ENCODE measurements at regions not wholly inside any gene's neighbourhood (a gene's known extent, or its start where the extent isn't known, plus 50 kb on each side); places are given as distances from the start of the nearest gene placed in this dataset.

DNA sequence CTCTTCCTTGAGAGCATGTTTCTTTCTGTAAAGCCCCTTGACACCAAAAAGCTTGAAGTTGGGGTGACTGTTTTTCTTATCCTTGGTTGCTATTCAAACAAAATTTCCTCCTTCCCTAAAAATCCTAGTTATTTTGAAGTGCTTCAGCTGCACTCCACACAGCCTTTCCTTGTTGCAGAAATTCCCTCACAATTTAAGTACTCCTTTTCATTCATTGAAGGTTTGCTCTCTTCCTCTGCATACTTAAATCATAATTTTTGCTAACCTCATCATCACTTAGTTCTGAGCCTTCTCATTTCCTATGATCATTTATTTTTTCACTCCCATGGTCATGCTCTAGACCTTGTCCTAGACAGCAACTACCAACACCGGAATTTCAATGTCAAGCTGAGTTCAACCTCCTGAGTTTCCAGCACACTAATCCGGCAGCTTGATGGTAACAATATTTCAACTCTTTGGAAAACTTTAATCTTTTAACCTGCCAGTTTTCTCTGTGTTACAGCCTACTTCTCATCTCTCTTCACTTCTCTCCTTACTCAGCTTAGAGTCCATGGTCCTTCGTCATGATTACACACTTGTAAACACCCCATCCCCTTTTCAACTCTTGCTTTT lies 78.7 kb upstream of the ACTBL2 start:
- DNase-seq (ENCODE audit: low read depth) = no peak
- H3K4me3 ChIP-seq (ENCODE audit: low read depth, low read length) = no peak overlapping the region
- TF ChIP-seq, protein P1, sequence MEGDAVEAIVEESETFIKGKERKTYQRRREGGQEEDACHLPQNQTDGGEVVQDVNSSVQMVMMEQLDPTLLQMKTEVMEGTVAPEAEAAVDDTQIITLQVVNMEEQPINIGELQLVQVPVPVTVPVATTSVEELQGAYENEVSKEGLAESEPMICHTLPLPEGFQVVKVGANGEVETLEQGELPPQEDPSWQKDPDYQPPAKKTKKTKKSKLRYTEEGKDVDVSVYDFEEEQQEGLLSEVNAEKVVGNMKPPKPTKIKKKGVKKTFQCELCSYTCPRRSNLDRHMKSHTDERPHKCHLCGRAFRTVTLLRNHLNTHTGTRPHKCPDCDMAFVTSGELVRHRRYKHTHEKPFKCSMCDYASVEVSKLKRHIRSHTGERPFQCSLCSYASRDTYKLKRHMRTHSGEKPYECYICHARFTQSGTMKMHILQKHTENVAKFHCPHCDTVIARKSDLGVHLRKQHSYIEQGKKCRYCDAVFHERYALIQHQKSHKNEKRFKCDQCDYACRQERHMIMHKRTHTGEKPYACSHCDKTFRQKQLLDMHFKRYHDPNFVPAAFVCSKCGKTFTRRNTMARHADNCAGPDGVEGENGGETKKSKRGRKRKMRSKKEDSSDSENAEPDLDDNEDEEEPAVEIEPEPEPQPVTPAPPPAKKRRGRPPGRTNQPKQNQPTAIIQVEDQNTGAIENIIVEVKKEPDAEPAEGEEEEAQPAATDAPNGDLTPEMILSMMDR (IDR thresholded peaks at IDR 0.05; ENCODE audit: low read depth, low read length) = no peak
- TF ChIP-seq, protein P2, sequence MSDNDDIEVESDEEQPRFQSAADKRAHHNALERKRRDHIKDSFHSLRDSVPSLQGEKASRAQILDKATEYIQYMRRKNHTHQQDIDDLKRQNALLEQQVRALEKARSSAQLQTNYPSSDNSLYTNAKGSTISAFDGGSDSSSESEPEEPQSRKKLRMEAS (IDR thresholded peaks at IDR 0.05; ENCODE audit: low read depth, low read length) = no peak
- TF ChIP-seq POLR2A (IDR thresholded peaks at IDR 0.05; ENCODE audit: extremely low read depth, insufficient read length) = no peak
- no peak for TF ChIP-seq MYC (IDR thresholded peaks at IDR 0.05; ENCODE audit: low read depth, low read length)

DNA sequence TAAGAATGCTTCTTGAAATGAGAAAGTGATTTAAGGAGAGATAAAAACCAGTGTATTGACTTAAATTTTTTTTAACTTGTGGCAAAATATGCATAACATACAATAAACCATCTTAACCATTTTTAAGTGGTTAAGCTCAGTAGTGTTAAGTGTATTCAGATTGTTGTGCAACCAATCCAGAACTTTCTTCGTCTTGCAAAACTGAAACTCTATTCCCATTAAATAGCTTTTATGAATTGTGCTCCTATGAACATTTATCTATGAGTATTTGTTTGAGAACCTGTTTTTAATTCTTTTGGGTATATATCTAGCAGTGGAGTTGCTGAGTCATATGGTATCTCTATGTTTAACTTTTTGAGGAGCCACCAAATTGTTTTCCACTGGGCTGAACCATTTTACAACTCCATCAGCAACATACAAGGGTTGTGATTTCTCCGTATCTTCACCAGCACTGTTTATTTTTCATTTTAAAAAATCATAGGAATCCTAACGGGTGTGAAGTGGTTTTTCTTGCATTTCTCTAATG lies 76.6 kb upstream of the ACTBL2 start:
- H3K4me3 ChIP-seq (ENCODE audit: low read depth, low read length) = no peak overlapping the region
- DNase-seq (ENCODE audit: low read depth) = no peak
- TF ChIP-seq POLR2A (IDR thresholded peaks at IDR 0.05; ENCODE audit: extremely low read depth, insufficient read length) = no peak
- TF ChIP-seq, protein P1 (IDR thresholded peaks at IDR 0.05; ENCODE audit: low read depth, low read length) = no peak
- TF ChIP-seq, protein P2 (IDR thresholded peaks at IDR 0.05; ENCODE audit: low read depth, low read length) = no peak
- TF ChIP-seq MYC (IDR thresholded peaks at IDR 0.05; ENCODE audit: low read depth, low read length) = no peak

DNA sequence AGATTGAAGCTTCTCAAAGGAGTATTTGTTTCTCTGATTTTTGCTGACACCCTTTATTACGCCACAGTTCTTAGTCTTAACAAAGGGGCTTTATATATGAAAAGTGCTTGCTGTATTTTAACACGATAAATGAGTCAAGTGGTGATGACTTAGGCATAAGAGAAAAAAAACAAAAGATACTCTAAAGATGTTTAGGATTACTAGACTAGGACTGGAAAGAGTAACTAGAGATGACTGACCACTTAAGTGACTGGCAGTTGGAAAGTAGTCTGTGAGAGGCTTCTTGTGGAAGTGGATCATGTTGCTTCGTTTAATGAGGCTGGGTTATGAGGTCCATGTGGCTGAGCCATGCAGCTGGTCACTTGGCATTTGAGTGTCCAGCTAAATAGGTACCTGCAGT lies 69.4 kb upstream of the ACTBL2 start:
- TF ChIP-seq, protein P1 (IDR thresholded peaks at IDR 0.05; ENCODE audit: low read depth, low read length) = no peak
- TF ChIP-seq MYC (IDR thresholded peaks at IDR 0.05; ENCODE audit: low read depth, low read length) = no peak
- no peak for DNase-seq (ENCODE audit: low read depth)
- H3K4me3 ChIP-seq (ENCODE audit: low read depth, low read length) = no peak overlapping the region

DNA sequence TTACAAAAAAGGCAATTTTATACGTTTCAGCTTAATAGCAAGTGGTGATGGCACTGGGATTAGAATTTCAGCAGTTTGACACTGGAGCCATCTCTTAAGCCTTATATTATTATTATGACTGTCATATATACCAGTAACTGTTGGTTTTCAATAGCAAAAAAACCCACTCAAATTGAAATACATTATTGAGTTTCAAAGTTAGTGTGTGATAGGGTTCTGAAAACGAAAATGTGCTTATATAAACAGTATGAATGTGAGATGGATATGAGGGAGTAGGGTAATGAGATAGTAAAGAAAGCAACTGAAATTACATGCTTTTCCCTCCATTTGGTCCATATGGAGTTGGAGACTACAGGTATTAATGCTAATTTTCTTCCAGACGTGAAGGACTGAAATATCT lies 68.6 kb upstream of the ACTBL2 start:
- DNase-seq (ENCODE audit: low read depth) = no peak
- H3K4me3 ChIP-seq (ENCODE audit: low read depth, low read length) = no peak overlapping the region
- TF ChIP-seq, protein P1 (IDR thresholded peaks at IDR 0.05; ENCODE audit: low read depth, low read length) = no peak
- TF ChIP-seq POLR2A (IDR thresholded peaks at IDR 0.05; ENCODE audit: extremely low read depth, insufficient read length) (no peak), MYC (IDR thresholded peaks at IDR 0.05; ENCODE audit: low read depth, low read length) (no peak)
- TF ChIP-seq, protein P2 (IDR thresholded peaks at IDR 0.05; ENCODE audit: low read depth, low read length) = no peak

DNA sequence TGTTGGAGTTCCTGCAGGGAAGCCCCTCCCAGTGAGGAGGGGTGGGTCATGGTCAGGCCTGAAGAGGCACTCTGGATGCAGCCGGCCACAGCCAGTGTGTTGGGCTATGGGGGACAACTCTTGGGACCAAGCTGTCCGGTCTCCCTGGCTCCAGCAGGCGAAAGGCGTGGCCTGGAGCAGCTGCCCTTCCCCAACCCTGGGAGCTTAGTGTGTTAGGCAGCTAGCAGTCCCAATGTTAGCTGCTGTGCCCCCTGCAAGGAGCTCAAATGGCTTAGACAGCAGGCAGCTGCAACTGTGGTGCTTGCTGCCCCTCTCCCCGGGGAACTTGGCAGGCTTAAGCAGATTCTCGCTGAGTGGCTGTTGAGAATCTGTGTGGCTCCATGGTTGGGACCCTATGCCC lies 67.5 kb upstream of the ACTBL2 start:
- H3K4me3 ChIP-seq (ENCODE audit: low read depth, low read length) = no peak overlapping the region
- DNase-seq (ENCODE audit: low read depth) = no peak
- no peak for TF ChIP-seq MYC (IDR thresholded peaks at IDR 0.05; ENCODE audit: low read depth, low read length)
- TF ChIP-seq, protein P2 (IDR thresholded peaks at IDR 0.05; ENCODE audit: low read depth, low read length) = no peak
- no peak for TF ChIP-seq POLR2A (IDR thresholded peaks at IDR 0.05; ENCODE audit: extremely low read depth, insufficient read length)
- TF ChIP-seq, protein P1 (IDR thresholded peaks at IDR 0.05; ENCODE audit: low read depth, low read length) = no peak
